K562 (cell line): ENCODE measurements at regions not wholly inside any gene's neighbourhood (a gene's known extent, or its start where the extent isn't known, plus 50 kb on each side); places are given as distances from the start of the nearest gene placed in this dataset.
A peak's percentile ranks its signal among the peaks of the same experiment; 100 is the strongest.

Experiments
- ATAC-seq: fragments of 200-7000 bp; cut with Tn5 transposase; 3 replicates; pipeline ENCODE4 v1.9.1; 2020; ENCODE audit warnings: moderate library complexity
- BruUV-seq: library from RNA; stranded (reverse); fragments of 400-500 nt; replicated peaks from 2 replicates; lab custom pipeline; 2021; lab: Mats Ljungman, UMichigan
- CTCF ChIA-PET: fragments of 300-600 bp; formaldehyde crosslinking; extraction: SDS; loops from one replicate; lab custom pipeline; 2021; ENCODE audit warnings: low intra/inter-chr PET ratio; lab: Yijun Ruan, JAX
- POLR2A ChIA-PET: fragments of 300-600, 350-650 bp; sonication (Branson Sonifier 250); formaldehyde crosslinking; extraction: SDS; loops from one replicate; lab custom pipeline; 2021; ENCODE audit warnings: antibody characterized with exemption, inconsistent platforms; lab: Yijun Ruan, JAX
- DNase-seq, 4 experiments: peaks; one replicate each; pipeline versions ENCODE4 v3.0.0 to v3.0.0-alpha.2; 2011 to 2018; ENCODE audit warnings: low spot score in 3 of 4, mixed read lengths in 3 of 4; ENCODE audit errors: extremely low read depth in 1 of 4
- FAIRE-seq: peaks from 2 replicates; lab custom pipeline; 2011; peaks lifted over from hg19 to GRCh38; lab: Jason Lieb, UNC
- H2AFZ ChIP-seq: 2 replicates; pipeline ENCODE4 v1.6.0; 2011; ENCODE audit warnings: low read depth, low read length, control low read depth, inconsistent platforms
- H3K27ac ChIP-seq: fragments of 200-600 bp; 3 replicates; pipeline ENCODE4 v1.8.0; 2011; ENCODE audit warnings: low read depth, mild to moderate bottlenecking, control low read depth, inconsistent platforms, low read length, moderate library complexity, mixed read lengths; ENCODE audit errors: extremely low read depth
- H3K27me3 ChIP-seq, 2 experiments: fragments of 300-600 bp in 1 of 2; 2 replicates in 1 of 2; 3 replicates in 1 of 2; pipeline versions ENCODE4 v1.6.0 to v1.8.0; 2011; ENCODE audit warnings: inconsistent platforms in 2 of 2, low read length in 2 of 2, mild to moderate bottlenecking in 1 of 2, mixed read lengths in 1 of 2, moderate library complexity in 1 of 2; ENCODE audit not compliant: control insufficient read depth in 2 of 2, insufficient read depth in 2 of 2
- H3K36me3 ChIP-seq: fragments of 300-600 bp; 3 replicates; pipeline ENCODE4 v1.8.0; 2011; ENCODE audit warnings: mild to moderate bottlenecking, low read length, inconsistent platforms; ENCODE audit not compliant: control insufficient read depth, insufficient read depth
- H3K4me1 ChIP-seq, 2 experiments: fragments of 200-600 bp in 1 of 2; replicated peaks in 1 of 2; 2 replicates in 1 of 2; 3 replicates in 1 of 2; pipeline versions ENCODE4 v1.5.1 to v1.8.0; 2011; ENCODE audit warnings: inconsistent platforms in 2 of 2, low read length in 2 of 2, mild to moderate bottlenecking in 1 of 2, mixed read lengths in 1 of 2, moderate library complexity in 1 of 2; ENCODE audit not compliant: control insufficient read depth in 2 of 2, insufficient read depth in 2 of 2
- H3K4me2 ChIP-seq: 2 replicates; pipeline ENCODE4 v1.6.1; 2011; ENCODE audit warnings: low read length, control low read depth, inconsistent platforms, mixed read lengths; ENCODE audit not compliant: insufficient read depth
- H3K4me3 ChIP-seq: fragments of 200-600 bp; sonication (generic), shearing (Covaris generic); 2 replicates; pipeline ENCODE4 v1.5.1; 2016; ENCODE audit warnings: control low read depth, inconsistent platforms
- H3K79me2 ChIP-seq: fragments of 200-600 bp; 3 replicates; pipeline ENCODE4 v1.8.0; 2011; ENCODE audit warnings: low read length, inconsistent platforms; ENCODE audit not compliant: control insufficient read depth, insufficient read depth
- H3K9ac ChIP-seq, 2 experiments: 2 replicates each; pipeline versions ENCODE4 v1.6.0 to v1.6.1; 2011; ENCODE audit warnings: low read depth in 2 of 2, low read length in 2 of 2, control low read depth in 1 of 2, inconsistent platforms in 1 of 2, mild to moderate bottlenecking in 1 of 2, mixed read lengths in 1 of 2; ENCODE audit not compliant: insufficient read depth in 1 of 2
- H3K9me1 ChIP-seq: one replicate; pipeline ENCODE4 v1.6.0; 2011; ENCODE audit warnings: inconsistent platforms, mild to moderate bottlenecking, low read length, moderate library complexity; ENCODE audit not compliant: control insufficient read depth, insufficient read depth
- H3K9me3 ChIP-seq: replicated peaks from 2 replicates; pipeline ENCODE4 v1.5.1; 2011; ENCODE audit warnings: low read depth, low read length, inconsistent platforms; ENCODE audit not compliant: control insufficient read depth, insufficient read depth
- H4K20me1 ChIP-seq: replicated peaks from 2 replicates; pipeline ENCODE4 v1.6.1; 2011; ENCODE audit warnings: low read length, inconsistent platforms, mixed read lengths; ENCODE audit not compliant: control insufficient read depth, insufficient read depth
- ELF1 ChIP-seq: fragments of 200-800 bp; sonication (Bioruptor generic); IDR thresholded peaks from 2 replicates; pipeline ENCODE4 v1.6.1; 2016; ENCODE audit warnings: missing genetic modification characterization, missing compliant biosample characterization
- ELF2 ChIP-seq: fragments of 250-450 bp; sonication (Bioruptor Pico); IDR thresholded peaks from 2 replicates; pipeline ENCODE4 v1.5.0; 2021; ENCODE audit warnings: mild to moderate bottlenecking
- USF2 ChIP-seq: sonication (generic); formaldehyde crosslinking; IDR thresholded peaks from 2 replicates; pipeline ENCODE4 v1.5.0; 2020; ENCODE audit warnings: missing genetic modification reagents
- ZNF133 ChIP-seq: fragments of 250-450 bp; sonication (Bioruptor Pico); IDR thresholded peaks from 2 replicates; pipeline ENCODE4 v1.4.0; 2020; ENCODE audit warnings: mild to moderate bottlenecking
- WGBS: fragments of 100-300 bp; shearing (Covaris generic); methylation state at CpG from one replicate; pipeline ENCODE4 v1.1.6; 2016; ENCODE audit warnings: low coverage, mixed read lengths; ENCODE audit not compliant: insufficient coverage; ENCODE audit errors: missing lambda C conversion rate; 5-methylcytosine and 5-hydroxymethylcytosine counted together
- in situ Hi-C: fragments of 300-500 bp; cut with MboI; formaldehyde crosslinking; loops from 4 replicates; pipeline ENCODE4 v1.15.0; 2018; ENCODE audit warnings: inconsistent platforms, mixed read lengths
- intact Hi-C: fragments of 100-400 bp; cut with micrococcal nuclease; formaldehyde crosslinking; loops from 2 replicates; pipeline ENCODE4 v1.14.2; 2022

DNA sequence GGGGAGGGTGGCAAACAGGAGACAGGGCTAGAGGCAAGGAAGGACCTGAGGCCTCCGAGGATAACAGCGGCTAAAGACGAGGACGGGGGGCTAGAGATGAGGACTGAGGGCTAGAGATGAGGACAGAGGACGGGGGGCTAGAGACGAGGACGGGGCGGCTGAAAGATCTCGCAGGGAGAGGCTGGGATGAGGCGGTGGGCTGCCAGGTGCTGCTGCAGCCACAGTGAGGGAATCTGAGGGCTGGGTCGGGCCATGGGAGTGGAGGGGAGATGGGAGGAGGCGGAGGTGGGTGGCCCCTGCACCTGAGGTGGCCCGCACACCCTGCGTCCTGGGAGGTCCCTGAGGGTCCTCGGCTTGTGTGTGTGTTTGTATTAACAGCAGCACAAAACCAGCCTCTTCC is 350.2 kb upstream of the SALL3 start:
- under 1% methylated on average over 14 of the region's 15 CpGs for WGBS
- H3K36me3 ChIP-seq, result no peaks in the 10 kb centered on the region
- no peak overlapping the region for H3K9ac ChIP-seq
- FAIRE-seq, result no peak
- H3K9me1 ChIP-seq, result no peaks in the 10 kb centered on the region
- no peak overlapping the region for H3K4me2 ChIP-seq
- no peak for DNase-seq
- H2AFZ ChIP-seq, result no peak overlapping the region
- no peaks in the 10 kb centered on the region for H3K4me1 ChIP-seq
- no TSS peak for BruUV-seq
- H3K27ac ChIP-seq, result no peak overlapping the region
- TF ChIP-seq ZNF133 (CRISPR knock-in tag), result no peak
- no peak for TF ChIP-seq ELF1 (tag)
- in situ Hi-C loops, result no loop called here
- no peaks in the 10 kb centered on the region for H4K20me1 ChIP-seq
- H3K9me3 ChIP-seq, result no peaks in the 10 kb centered on the region
- H3K27me3 ChIP-seq, result peaks cover 0 to 37% of the 10 kb centered on the region in 2 experiments; a peak in 2 of 5 replicates
- CTCF ChIA-PET, result no interaction called here
- POLR2A ChIA-PET, result no interaction called here
- intact Hi-C loops, result no loop called here
- ATAC-seq, result no peak
- H3K79me2 ChIP-seq, result no peaks in the 10 kb centered on the region
- no peak overlapping the region for H3K4me3 ChIP-seq

GRCh38 chr18:78630356-78630755 is 349.3 kb upstream of the SALL3 start:
- ChIA-PET CTCF (no interaction called here), POLR2A (no interaction called here)
- H3K36me3 ChIP-seq, result no peaks in the 10 kb centered on the region
- WGBS, result 4% methylated on average over 11 of the region's 17 CpGs
- intact Hi-C loops, result no loop called here
- in situ Hi-C loops, result no loop called here
- DNase-seq, result no peak
- no peak overlapping the region for H3K27ac ChIP-seq
- H2AFZ ChIP-seq, result no peak overlapping the region
- no TSS peak for BruUV-seq
- FAIRE-seq, result no peak
- no peak overlapping the region for H3K9ac ChIP-seq
- no peaks in the 10 kb centered on the region for H3K4me1 ChIP-seq
- ATAC-seq, result no peak
- H3K4me3 ChIP-seq, result no peak overlapping the region
- no peaks in the 10 kb centered on the region for H3K9me3 ChIP-seq
- no peaks in the 10 kb centered on the region for H4K20me1 ChIP-seq
- H3K9me1 ChIP-seq, result no peaks in the 10 kb centered on the region
- H3K4me2 ChIP-seq, result no peak overlapping the region
- TF ChIP-seq ELF2, result no peak
- TF ChIP-seq USF2, result 0 out of 2 replicates have a peak, but pooled peaks have one; percentile 15
- H3K27me3 ChIP-seq, result peaks cover 0 to 30% of the 10 kb centered on the region in 2 experiments; a peak in 2 of 5 replicates
- H3K79me2 ChIP-seq, result no peaks in the 10 kb centered on the region
